ENCODE measurements at regions not wholly inside any gene's neighbourhood (a gene's known extent, or its start where the extent isn't known, plus 50 kb on each side); places are given as distances from the start of the nearest gene placed in this dataset.

GRCh38 chr18:78914249-78914935 is 65.2 kb upstream of the SALL3 start:
- H3K4me3 ChIP-seq (ENCODE audit: low read length) = no peak overlapping the region
- DNase-seq (ENCODE audit: low read depth) = no peak
- TF ChIP-seq CTCF (conservative IDR thresholded peaks at IDR 0.05; ENCODE audit: low read length) = no peak

- no peak overlapping the region for H3K4me3 ChIP-seq (ENCODE audit: low read length)
- TF ChIP-seq CTCF (conservative IDR thresholded peaks at IDR 0.05; ENCODE audit: low read length) = no peak
- DNase-seq (ENCODE audit: low read depth) = no peak
Measured at GRCh38 chr18:78915446-78916008, 64.1 kb upstream of the SALL3 start.

- no peak for TF ChIP-seq CTCF (conservative IDR thresholded peaks at IDR 0.05; ENCODE audit: low read length)
- H3K4me3 ChIP-seq (ENCODE audit: low read length) = no peak overlapping the region
- DNase-seq (ENCODE audit: low read depth) = no peak
Measured at GRCh38 chr18:78918707-78919106, 60.9 kb upstream of the SALL3 start.

- no peak for DNase-seq (ENCODE audit: low read depth)
- no peak for TF ChIP-seq CTCF (conservative IDR thresholded peaks at IDR 0.05; ENCODE audit: low read length)
- H3K4me3 ChIP-seq (ENCODE audit: low read length) = no peak overlapping the region
Measured at GRCh38 chr18:78919956-78920355, 59.7 kb upstream of the SALL3 start.

- no peak for DNase-seq (ENCODE audit: low read depth)
- H3K4me3 ChIP-seq (ENCODE audit: low read length) = no peak overlapping the region
- no peak for TF ChIP-seq CTCF (conservative IDR thresholded peaks at IDR 0.05; ENCODE audit: low read length)
Measured at GRCh38 chr18:78920456-78921138, 59.0 kb upstream of the SALL3 start.

- H3K4me3 ChIP-seq (ENCODE audit: low read length) = no peak overlapping the region
- no peak for TF ChIP-seq CTCF (conservative IDR thresholded peaks at IDR 0.05; ENCODE audit: low read length)
- no peak for DNase-seq (ENCODE audit: low read depth)
Measured at GRCh38 chr18:78922856-78923255, 56.8 kb upstream of the SALL3 start.

GRCh38 chr18:78924301-78924700 is 55.3 kb upstream of the SALL3 start:
- H3K4me3 ChIP-seq (ENCODE audit: low read length) = no peak overlapping the region
- no peak for TF ChIP-seq CTCF (conservative IDR thresholded peaks at IDR 0.05; ENCODE audit: low read length)
- DNase-seq (ENCODE audit: low read depth) = no peak

Measured in AG10803 (cell line).